ENCODE measurements at regions not wholly inside any gene's neighbourhood (a gene's known extent, or its start where the extent isn't known, plus 50 kb on each side); places are given as distances from the start of the nearest gene placed in this dataset.

- TF ChIP-seq POLR2AphosphoS5 (IDR thresholded peaks at IDR 0.05) = no peak
- TF ChIP-seq POLR2A (IDR thresholded peaks at IDR 0.05) = no peak
- no peak for TF ChIP-seq CTCF (IDR thresholded peaks at IDR 0.05 in 8 of 11, conservative IDR thresholded peaks at IDR 0.05 in 3 of 11)
- H3K9me3 ChIP-seq = no peaks in the 10 kb centered on the region
- no peak overlapping the region for H3K27ac ChIP-seq
- H3K4me3 ChIP-seq = no peak overlapping the region
- intact Hi-C loops (cut with DNase I; ENCODE audit: low total_unique reads) = no loop called here
- H3K36me3 ChIP-seq = no peaks in the 10 kb centered on the region
- no peaks in the 10 kb centered on the region for H3K27me3 ChIP-seq (replicated peaks in 1 of 7)
- 52 to 77% (median 67%) methylated on average over 6 of the region's 6 CpGs for WGBS, 5 donors
- no peaks in the 10 kb centered on the region for H3K4me1 ChIP-seq
- no peak for DNase-seq
These were observed 605.4 kb downstream of the ISL1 start for GRCh38 chr5:51988634-51989033.

GRCh38 chr5:51990241-51990640, 607.0 kb downstream of the ISL1 start:
- TF ChIP-seq CTCF (IDR thresholded peaks at IDR 0.05 in 8 of 11, conservative IDR thresholded peaks at IDR 0.05 in 3 of 11) (no peak), POLR2A (IDR thresholded peaks at IDR 0.05) (no peak), POLR2AphosphoS5 (IDR thresholded peaks at IDR 0.05) (no peak)
- Histone ChIP-seq H3K9me3 (no peaks in the 10 kb centered on the region), H3K27ac (no peak overlapping the region), H3K36me3 (no peaks in the 10 kb centered on the region), H3K4me3 (no peak overlapping the region), H3K27me3 (replicated peaks in 1 of 7) (no peaks in the 10 kb centered on the region), H3K4me1 (no peaks in the 10 kb centered on the region)
- DNase-seq = no peak
- WGBS, 5 donors = 51 to 74% (median 70%) methylated on average over 2 of the region's 2 CpGs
- intact Hi-C loops (cut with DNase I; ENCODE audit: low total_unique reads) = no loop called here

- Histone ChIP-seq H3K4me1 (no peaks in the 10 kb centered on the region), H3K9me3 (no peaks in the 10 kb centered on the region), H3K27me3 (replicated peaks in 1 of 7) (no peaks in the 10 kb centered on the region), H3K4me3 (no peak overlapping the region), H3K27ac (no peak overlapping the region), H3K36me3 (no peaks in the 10 kb centered on the region)
- 55 to 76% (median 58%) methylated on average over 1 of the region's 1 CpG for WGBS, 5 donors
- intact Hi-C loops (cut with DNase I; ENCODE audit: low total_unique reads) = no loop called here
- no peak for DNase-seq
- TF ChIP-seq POLR2AphosphoS5 (IDR thresholded peaks at IDR 0.05) = no peak
- no peak for TF ChIP-seq POLR2A (IDR thresholded peaks at IDR 0.05)
- no peak for TF ChIP-seq CTCF (IDR thresholded peaks at IDR 0.05 in 8 of 11, conservative IDR thresholded peaks at IDR 0.05 in 3 of 11)
These were observed 607.5 kb downstream of the ISL1 start for GRCh38 chr5:51990661-51991180.

GRCh38 chr5:51991940-51992339, 608.7 kb downstream of the ISL1 start:
- Histone ChIP-seq H3K27ac (no peak overlapping the region), H3K4me1 (no peaks in the 10 kb centered on the region), H3K27me3 (replicated peaks in 1 of 7) (no peaks in the 10 kb centered on the region), H3K9me3 (no peaks in the 10 kb centered on the region), H3K36me3 (no peaks in the 10 kb centered on the region), H3K4me3 (no peak overlapping the region)
- no peak for DNase-seq
- intact Hi-C loops (cut with DNase I; ENCODE audit: low total_unique reads) = no loop called here
- no peak for TF ChIP-seq POLR2AphosphoS5 (IDR thresholded peaks at IDR 0.05)
- no peak for TF ChIP-seq CTCF (IDR thresholded peaks at IDR 0.05 in 8 of 11, conservative IDR thresholded peaks at IDR 0.05 in 3 of 11)
- TF ChIP-seq POLR2A (IDR thresholded peaks at IDR 0.05) = no peak
- WGBS, 5 donors = 83 to 94% (median 90%) methylated on average over 3 of the region's 3 CpGs
